ENCODE measurements at regions not wholly inside any gene's neighbourhood (a gene's known extent, or its start where the extent isn't known, plus 50 kb on each side); places are given as distances from the start of the nearest gene placed in this dataset.

GRCh38 chr14:65180725-65181025, 78.4 kb upstream of the MAX start:
- H2AFZ ChIP-seq = no peak overlapping the region
- no peaks in the 10 kb centered on the region for H3K36me3 ChIP-seq (ENCODE audit: insufficient read depth)
- no peak overlapping the region for H3K4me3 ChIP-seq
- Mint-ChIP-seq H3K9me3 (peaks cover 20% of the 10 kb centered on the region), H3K4me1 (peaks cover 36% of the 10 kb centered on the region), H3K36me3 (ENCODE audit: low read depth) (peaks cover 18% of the 10 kb centered on the region; the same call in 2 of the 3 replicates), H3K27me3 (ENCODE audit: insufficient read depth, low read depth, poor library complexity) (peaks cover 4% of the 10 kb centered on the region), H3K4me3 (no peak overlapping the region), H3K27ac (no peak overlapping the region)
- H3K27me3 ChIP-seq (ENCODE audit: insufficient read depth) = no peaks in the 10 kb centered on the region
- no peaks in the 10 kb centered on the region for H3K79me2 ChIP-seq (replicated peaks; ENCODE audit: insufficient read depth)
- H3K4me2 ChIP-seq = no peak overlapping the region
- H3K27ac ChIP-seq (ENCODE audit: low read depth) = no peak overlapping the region
- no peaks in the 10 kb centered on the region for H4K20me1 ChIP-seq (replicated peaks; ENCODE audit: insufficient read depth)
- peaks cover 3% of the 10 kb centered on the region; the same call in 1 of the 2 replicates for H3K9me2 ChIP-seq (ENCODE audit: insufficient read depth)
- DNase-seq (ENCODE audit: low spot score) (no peak), ATAC-seq (no peak)
- H3F3A ChIP-seq (replicated peaks; ENCODE audit: low read depth) = no peaks in the 10 kb centered on the region
- peaks cover 5% of the 10 kb centered on the region for H3K4me1 ChIP-seq (ENCODE audit: insufficient read depth)
- TF ChIP-seq STAT1 (IDR thresholded peaks at IDR 0.05; ENCODE audit: unreplicated experiment) (no peak), CREB1 (CRISPR knock-in tag; IDR thresholded peaks at IDR 0.05; ENCODE audit: low read depth) (no peak), REST (IDR thresholded peaks at IDR 0.05; ENCODE audit: unreplicated experiment) (no peak), JUNB (IDR thresholded peaks at IDR 0.05; ENCODE audit: unreplicated experiment) (no peak), ZNF331 (CRISPR knock-in tag; IDR thresholded peaks at IDR 0.05; ENCODE audit: low read depth) (no peak), EZH2 (IDR thresholded peaks at IDR 0.05; ENCODE audit: low read depth, unreplicated experiment) (no peak), EZH2phosphoT487 (IDR thresholded peaks at IDR 0.05; ENCODE audit: unreplicated experiment) (no peak), ZNF114 (CRISPR knock-in tag; IDR thresholded peaks at IDR 0.05) (no peak)
- TF ChIP-seq, protein P1, sequence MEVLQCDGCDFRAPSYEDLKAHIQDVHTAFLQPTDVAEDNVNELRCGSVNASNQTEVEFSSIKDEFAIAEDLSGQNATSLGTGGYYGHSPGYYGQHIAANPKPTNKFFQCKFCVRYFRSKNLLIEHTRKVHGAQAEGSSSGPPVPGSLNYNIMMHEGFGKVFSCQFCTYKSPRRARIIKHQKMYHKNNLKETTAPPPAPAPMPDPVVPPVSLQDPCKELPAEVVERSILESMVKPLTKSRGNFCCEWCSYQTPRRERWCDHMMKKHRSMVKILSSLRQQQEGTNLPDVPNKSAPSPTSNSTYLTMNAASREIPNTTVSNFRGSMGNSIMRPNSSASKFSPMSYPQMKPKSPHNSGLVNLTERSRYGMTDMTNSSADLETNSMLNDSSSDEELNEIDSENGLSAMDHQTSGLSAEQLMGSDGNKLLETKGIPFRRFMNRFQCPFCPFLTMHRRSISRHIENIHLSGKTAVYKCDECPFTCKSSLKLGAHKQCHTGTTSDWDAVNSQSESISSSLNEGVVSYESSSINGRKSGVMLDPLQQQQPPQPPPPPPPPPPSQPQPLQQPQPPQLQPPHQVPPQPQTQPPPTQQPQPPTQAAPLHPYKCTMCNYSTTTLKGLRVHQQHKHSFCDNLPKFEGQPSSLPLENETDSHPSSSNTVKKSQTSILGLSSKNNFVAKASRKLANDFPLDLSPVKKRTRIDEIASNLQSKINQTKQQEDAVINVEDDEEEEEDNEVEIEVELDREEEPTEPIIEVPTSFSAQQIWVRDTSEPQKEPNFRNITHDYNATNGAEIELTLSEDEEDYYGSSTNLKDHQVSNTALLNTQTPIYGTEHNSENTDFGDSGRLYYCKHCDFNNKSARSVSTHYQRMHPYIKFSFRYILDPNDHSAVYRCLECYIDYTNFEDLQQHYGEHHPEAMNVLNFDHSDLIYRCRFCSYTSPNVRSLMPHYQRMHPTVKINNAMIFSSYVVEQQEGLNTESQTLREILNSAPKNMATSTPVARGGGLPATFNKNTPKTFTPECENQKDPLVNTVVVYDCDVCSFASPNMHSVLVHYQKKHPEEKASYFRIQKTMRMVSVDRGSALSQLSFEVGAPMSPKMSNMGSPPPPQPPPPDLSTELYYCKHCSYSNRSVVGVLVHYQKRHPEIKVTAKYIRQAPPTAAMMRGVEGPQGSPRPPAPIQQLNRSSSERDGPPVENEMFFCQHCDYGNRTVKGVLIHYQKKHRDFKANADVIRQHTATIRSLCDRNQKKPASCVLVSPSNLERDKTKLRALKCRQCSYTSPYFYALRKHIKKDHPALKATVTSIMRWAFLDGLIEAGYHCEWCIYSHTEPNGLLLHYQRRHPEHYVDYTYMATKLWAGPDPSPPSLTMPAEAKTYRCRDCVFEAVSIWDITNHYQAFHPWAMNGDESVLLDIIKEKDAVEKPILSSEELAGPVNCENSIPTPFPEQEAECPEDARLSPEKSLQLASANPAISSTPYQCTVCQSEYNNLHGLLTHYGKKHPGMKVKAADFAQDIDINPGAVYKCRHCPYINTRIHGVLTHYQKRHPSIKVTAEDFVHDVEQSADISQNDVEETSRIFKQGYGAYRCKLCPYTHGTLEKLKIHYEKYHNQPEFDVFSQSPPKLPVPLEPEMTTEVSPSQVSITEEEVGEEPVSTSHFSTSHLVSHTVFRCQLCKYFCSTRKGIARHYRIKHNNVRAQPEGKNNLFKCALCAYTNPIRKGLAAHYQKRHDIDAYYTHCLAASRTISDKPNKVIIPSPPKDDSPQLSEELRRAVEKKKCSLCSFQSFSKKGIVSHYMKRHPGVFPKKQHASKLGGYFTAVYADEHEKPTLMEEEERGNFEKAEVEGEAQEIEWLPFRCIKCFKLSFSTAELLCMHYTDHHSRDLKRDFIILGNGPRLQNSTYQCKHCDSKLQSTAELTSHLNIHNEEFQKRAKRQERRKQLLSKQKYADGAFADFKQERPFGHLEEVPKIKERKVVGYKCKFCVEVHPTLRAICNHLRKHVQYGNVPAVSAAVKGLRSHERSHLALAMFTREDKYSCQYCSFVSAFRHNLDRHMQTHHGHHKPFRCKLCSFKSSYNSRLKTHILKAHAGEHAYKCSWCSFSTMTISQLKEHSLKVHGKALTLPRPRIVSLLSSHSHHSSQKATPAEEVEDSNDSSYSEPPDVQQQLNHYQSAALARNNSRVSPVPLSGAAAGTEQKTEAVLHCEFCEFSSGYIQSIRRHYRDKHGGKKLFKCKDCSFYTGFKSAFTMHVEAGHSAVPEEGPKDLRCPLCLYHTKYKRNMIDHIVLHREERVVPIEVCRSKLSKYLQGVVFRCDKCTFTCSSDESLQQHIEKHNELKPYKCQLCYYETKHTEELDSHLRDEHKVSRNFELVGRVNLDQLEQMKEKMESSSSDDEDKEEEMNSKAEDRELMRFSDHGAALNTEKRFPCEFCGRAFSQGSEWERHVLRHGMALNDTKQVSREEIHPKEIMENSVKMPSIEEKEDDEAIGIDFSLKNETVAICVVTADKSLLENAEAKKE (CRISPR knock-in tag; IDR thresholded peaks at IDR 0.05) = no peak
- TF ChIP-seq, protein P2, sequence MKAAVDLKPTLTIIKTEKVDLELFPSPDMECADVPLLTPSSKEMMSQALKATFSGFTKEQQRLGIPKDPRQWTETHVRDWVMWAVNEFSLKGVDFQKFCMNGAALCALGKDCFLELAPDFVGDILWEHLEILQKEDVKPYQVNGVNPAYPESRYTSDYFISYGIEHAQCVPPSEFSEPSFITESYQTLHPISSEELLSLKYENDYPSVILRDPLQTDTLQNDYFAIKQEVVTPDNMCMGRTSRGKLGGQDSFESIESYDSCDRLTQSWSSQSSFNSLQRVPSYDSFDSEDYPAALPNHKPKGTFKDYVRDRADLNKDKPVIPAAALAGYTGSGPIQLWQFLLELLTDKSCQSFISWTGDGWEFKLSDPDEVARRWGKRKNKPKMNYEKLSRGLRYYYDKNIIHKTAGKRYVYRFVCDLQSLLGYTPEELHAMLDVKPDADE (IDR thresholded peaks at IDR 0.05) = no peak

Data from GM23338 (cell line).